WTC11 (cell line): ENCODE measurements at regions not wholly inside any gene's neighbourhood (a gene's known extent, or its start where the extent isn't known, plus 50 kb on each side); places are given as distances from the start of the nearest gene placed in this dataset.

ENCODE experiments used
- ATF1 ChIP-seq: sonication (generic); formaldehyde crosslinking; IDR thresholded peaks from 2 replicates; pipeline ENCODE4 v1.8.1; 2023; ENCODE audit warnings: mild to moderate bottlenecking, moderate library complexity, missing genetic modification reagents
- CREB1 ChIP-seq: sonication (generic); formaldehyde crosslinking; IDR thresholded peaks from 2 replicates; pipeline ENCODE4 v1.8.0; 2023; ENCODE audit warnings: mild to moderate bottlenecking, missing genetic modification reagents
- CTCF ChIP-seq: fragments of 200-600 bp; IDR thresholded peaks from 2 replicates; pipeline ENCODE4 v1.8.0; 2022; ENCODE audit warnings: antibody characterized with exemption
- SP1 ChIP-seq: sonication (generic); formaldehyde crosslinking; conservative IDR thresholded peaks from 2 replicates; pipeline ENCODE4 v1.8.1; 2022; ENCODE audit warnings: missing genetic modification reagents
- TEAD4 ChIP-seq: sonication (generic); formaldehyde crosslinking; IDR thresholded peaks from 2 replicates; pipeline ENCODE4 v1.8.0; 2022; ENCODE audit warnings: mild to moderate bottlenecking, missing genetic modification reagents
- USF1 ChIP-seq: sonication (generic); formaldehyde crosslinking; IDR thresholded peaks from 2 replicates; pipeline ENCODE4 v1.8.0; 2022; ENCODE audit warnings: mild to moderate bottlenecking, missing genetic modification reagents
- ZNF121 ChIP-seq: sonication (generic); formaldehyde crosslinking; IDR thresholded peaks from 2 replicates; pipeline ENCODE4 v1.8.0; 2023; ENCODE audit warnings: missing genetic modification reagents
- ZNF263 ChIP-seq: sonication (generic); formaldehyde crosslinking; IDR thresholded peaks from 2 replicates; pipeline ENCODE4 v1.8.1; 2022; ENCODE audit warnings: low read depth, mild to moderate bottlenecking, moderate library complexity, missing genetic modification reagents

GRCh38 chr5:40001796-40002195 is 577.0 kb upstream of the DAB2 start:
- TF ChIP-seq CREB1 (CRISPR knock-in tag) = no peak
- TF ChIP-seq CTCF = no peak
- no peak for TF ChIP-seq TEAD4
- no peak for TF ChIP-seq ZNF121 (CRISPR knock-in tag)
- no peak for TF ChIP-seq ZNF263
- no peak for TF ChIP-seq USF1 (CRISPR knock-in tag)
- no peak for TF ChIP-seq SP1 (CRISPR knock-in tag)
- TF ChIP-seq ATF1 (CRISPR knock-in tag) = no peak
